Medulla oblongata (tissue), 1 donor: ENCODE measurements at regions not wholly inside any gene's neighbourhood (a gene's known extent, or its start where the extent isn't known, plus 50 kb on each side); places are given as distances from the start of the nearest gene placed in this dataset.
"Not testable (repeated sequence)": the region's sequence is repeated elsewhere in the genome, so short reads cannot be mapped to it uniquely, and the experiment has no call there.

ENCODE experiments used
- DNase-seq: peaks from one replicate; pipeline ENCODE4 v3.0.0-alpha.2; 2015; ENCODE audit errors: extremely low spot score

DNA sequence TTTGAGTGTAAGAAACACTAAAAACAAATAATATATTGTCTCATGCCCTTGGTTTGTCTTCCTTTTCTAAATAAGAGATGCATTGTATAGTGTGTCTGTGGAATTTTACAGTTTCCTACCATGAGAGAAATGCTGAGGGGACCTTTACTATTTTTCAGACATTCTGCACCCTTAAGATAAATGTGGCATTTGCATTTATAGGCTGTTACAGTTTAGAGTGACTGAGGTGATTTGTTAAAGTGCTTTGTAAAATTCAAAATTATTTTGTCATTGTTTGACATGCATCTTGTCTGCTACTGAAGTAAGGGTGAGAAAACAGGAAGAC, 78.9 kb upstream of the ZSWIM2 start:
- no peak for DNase-seq

DNA sequence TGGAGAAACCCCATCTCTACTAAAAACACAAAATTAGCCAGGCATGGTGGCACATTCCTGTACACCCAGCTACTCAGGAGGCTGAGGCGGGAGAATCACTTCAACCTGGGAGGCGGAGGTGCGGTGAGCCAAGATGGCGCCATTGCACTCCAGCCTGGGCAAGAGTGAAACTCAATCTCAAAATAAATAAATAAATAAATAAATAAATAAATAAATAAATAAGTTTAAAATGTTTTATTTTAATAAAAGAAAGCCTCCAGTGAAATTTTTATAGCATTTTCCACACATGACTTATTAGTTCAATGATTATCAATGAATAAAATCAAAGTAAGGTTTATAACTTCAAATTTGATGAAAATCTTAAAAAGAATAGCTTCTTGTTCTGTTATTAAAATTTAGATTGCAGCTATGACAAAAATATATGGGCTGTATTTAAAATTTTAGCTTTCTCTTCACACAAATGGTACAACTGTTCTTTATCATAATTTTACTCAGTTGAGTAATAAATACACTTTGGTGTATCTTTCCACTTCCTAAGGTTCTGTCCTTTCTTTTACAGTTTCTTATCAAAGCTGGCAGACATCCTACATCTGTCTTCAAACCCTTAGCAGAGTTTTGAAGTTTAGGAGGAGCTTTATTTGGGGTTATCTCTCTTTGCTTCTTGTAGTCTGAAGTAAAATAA, 78.4 kb upstream of the ZSWIM2 start:
- DNase-seq, result no peak

DNA sequence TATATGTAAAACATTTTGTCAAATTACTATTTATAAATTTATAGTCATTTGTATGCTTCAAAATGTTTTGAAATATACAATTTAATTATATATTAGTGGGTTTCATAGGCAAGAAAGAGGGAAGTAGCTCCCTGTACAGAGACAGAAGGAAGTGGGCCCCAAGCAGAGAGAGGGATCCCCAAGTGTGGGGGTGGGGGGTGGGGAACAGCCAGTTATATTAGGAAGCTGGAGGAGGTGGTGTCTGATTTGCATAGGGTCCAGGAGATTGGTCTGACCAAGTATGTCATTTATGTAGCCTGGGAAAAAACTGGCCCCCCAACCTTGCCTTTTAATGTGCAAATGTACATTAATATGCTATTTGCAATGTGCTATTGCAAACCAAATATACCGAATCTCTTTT, 76.5 kb upstream of the ZSWIM2 start:
- no peak for DNase-seq

DNA sequence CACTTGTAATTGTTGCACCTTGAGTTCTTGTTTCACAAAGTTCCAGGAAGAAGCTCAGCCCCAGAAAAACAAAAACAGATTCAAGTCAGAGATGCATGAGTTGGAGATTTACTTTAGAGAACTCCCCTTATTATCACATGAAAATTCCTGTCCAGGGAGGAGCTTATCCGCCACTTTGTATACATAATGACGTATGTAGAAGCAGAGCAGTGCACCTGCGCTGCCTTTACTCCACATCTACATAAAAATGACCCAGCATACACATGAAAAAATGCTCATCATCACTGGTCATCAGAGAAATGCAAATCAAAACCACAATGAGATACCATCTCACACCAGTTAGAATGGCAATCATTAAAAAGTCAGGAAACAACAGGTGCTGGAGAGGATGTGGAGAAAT, 73.3 kb upstream of the ZSWIM2 start:
- DNase-seq, result not testable (repeated sequence)

DNA sequence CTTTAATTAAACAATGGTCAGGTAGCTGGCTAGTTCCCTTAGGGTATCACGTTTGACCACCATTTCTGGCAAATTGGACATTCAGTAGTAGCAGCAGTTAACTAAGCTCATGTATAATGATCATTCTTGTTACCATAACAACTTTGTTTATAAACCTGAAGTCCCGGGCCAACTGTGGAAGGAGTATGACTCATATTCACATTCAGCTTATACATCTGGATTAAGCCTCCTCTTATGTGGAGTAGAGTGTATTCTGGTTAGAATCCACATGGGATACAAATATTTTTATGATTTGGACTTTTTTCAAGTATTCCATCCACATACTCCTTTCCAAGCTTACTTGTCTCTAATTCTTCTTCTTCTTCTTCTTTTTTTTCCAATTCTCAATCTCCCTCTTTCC, 70.3 kb upstream of the ZSWIM2 start:
- no peak for DNase-seq

DNA sequence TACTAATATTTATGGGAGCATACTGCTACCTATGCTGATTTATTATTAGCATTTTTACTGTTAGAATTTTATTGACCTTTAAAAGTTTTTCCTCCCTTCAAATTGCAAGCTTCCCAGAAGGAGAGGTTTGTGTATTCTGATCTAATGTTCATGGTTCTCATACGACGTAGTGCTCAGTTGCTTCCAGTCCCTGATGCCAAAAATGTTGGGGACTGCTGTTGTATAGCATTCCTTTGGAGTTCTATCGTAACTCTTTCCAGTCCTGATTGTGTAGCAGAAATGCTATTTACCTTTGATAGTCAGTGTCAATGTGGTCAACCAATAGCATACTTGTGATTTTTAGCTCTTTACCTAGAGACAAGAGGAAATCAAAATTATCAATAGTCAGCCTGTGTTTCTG, 69.5 kb upstream of the ZSWIM2 start:
- no peak for DNase-seq

DNA sequence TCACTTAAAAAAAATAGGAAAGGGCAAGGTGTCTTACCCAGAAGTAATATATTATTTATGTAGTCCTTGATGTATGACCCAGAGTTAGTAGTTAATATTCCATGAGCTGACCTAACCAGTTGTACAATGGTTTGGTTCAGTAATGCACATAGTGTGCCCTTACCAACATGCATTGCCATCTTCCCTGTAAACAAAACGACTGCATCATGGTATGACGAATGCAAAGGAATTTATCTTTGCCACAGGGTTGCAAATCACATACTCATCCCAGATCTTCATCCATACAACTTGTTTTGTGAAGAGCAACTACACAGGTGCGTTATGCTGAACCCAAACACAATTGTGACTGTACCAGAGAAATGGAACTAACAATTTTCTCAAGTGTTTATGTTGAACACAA, 68.9 kb upstream of the ZSWIM2 start:
- no peak for DNase-seq

DNA sequence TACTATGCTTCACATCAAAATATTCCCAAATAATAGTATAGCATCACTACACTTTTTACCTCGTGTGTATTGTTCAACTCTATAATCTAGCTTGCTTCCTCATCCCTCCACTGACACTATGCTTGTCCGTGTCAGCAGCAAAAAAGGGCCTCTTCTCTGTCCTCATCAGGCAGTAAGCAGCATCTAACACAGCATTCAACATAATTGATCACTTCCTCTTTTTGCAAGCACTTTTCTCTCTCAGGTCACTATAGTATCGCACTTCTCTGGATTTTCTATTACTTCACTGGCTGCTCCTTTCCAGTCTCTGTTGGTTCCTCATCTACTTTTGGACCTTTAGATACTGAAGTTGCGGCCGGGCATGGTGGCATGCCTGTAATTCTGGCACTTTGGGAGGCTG, 64.9 kb upstream of the ZSWIM2 start:
- no peak for DNase-seq

DNA sequence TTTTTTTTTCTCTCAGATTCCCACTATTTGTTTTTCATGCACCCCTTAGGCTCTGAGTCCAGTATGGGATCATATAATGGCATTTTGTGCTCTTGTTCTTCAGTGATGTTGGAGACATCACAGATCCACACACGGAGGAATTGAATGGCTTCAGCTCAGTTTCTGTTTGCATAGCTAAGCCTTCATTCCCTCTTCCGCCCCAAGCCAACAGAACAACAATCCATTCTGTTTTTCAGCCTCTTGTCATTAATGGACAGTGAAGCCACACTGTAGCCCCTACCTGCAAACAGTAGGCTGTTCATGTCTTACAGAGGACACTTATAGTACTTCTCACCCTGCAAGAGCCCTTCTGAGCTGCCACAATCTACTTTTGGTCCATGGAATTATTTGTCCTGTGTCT, 64.0 kb upstream of the ZSWIM2 start:
- peak; percentile 39 for DNase-seq

DNA sequence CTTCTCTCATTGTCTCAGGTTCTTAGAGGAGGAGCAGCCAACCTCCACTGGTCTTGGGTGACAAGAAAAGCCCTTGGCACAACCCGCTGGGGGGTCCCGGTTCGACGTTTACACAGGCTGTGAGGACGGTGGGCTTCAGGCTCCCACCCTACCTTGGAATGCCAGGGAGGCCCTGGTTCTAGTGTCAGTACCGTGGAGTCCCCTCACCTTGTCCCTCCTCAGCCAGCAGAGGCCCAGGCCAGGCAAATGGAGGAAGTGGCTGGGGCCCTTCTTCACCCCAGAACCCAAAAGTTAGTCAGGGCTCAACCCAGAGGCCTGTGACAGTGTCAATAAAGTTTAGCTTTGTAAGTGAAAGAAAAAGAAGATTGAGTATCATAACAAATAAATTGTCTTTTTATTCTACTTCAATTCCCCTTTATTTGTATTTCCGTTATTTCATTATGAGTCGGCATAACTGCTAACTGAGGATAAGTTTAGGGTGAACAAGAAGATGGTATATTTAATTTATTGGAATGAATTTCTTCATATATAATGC, 62.6 kb upstream of the ZSWIM2 start:
- DNase-seq, result no peak

DNA sequence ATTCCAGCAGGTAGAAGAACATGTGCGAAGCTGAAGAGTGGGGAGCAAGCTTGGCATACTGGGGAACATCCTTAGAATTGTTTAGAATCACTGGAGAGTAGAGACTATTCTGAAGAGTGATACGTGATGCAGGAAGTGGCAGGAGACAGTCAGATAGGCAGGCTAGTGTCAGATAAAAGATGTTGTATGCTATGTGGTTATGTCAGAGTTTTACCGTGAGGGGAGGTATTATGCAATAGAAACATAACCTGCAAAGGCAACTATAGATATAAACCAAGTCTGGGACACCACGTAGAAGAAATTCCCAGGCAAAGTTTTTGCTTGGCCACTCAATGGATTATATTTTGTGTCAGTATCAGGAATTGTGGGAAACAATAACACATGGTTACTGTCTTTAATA, 62.0 kb upstream of the ZSWIM2 start:
- DNase-seq, result no peak

DNA sequence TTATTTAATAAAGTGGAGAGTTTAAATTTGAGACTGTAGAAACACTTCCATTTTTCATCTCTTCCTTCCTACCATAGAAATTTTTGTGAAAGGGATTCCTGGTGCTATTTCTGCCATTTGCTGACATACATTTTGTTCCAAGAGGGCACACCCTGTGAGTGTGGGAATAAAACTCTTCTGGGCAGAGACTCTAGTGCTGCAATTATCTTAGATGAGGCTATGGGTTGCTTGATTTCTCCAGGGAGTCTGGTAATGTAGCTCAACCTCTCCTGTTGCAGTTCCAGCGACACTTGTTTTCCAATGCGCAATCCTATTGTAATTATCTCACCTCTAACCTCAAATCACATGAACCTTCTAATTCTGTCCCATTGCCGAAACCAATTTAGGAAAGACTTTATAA, 60.1 kb upstream of the ZSWIM2 start:
- no peak for DNase-seq

DNA sequence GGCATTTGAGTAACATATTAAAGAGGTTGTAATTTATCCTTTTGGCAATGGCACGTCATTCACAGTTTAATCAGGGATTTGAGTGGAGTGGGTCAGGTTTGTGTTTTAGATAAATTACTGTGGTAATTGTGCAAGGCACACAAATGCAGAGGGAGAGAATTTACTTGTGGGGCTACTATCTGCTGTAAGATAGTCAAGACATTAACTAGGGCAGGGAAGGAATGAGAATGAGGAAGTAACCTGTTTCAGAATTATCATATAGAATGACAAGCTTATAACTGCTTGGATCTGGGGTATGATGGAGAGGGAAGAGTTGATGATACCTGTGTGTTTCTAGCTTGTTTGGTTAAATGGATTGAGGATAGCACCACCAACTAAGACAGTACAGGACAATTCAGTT, 58.9 kb upstream of the ZSWIM2 start:
- no peak for DNase-seq

DNA sequence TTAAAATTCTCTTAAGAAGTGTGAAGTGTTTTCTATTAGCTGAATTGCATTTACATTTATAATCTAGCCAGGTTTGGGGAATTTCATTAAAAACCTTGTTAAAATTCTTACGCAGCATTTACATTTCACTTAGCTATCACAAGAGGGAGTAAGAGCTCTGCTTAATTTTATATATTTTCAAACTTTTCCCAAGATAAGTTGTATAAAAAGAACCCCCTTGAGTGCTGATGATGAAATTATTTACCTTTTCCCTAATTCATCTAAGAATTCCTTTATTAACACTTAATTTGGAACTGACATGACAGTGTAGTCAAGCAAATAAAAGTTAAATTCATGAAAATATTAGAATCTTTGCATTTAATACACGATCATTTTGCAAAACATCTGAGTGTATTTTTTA, 54.2 kb upstream of the ZSWIM2 start:
- no peak for DNase-seq
